GM21529 (cell line): ENCODE measurements at regions not wholly inside any gene's neighbourhood (a gene's known extent, or its start where the extent isn't known, plus 50 kb on each side); places are given as distances from the start of the nearest gene placed in this dataset.

ENCODE experiments used
- ATAC-seq: cut with Tn5 transposase; IDR thresholded peaks from one replicate; pipeline ENCODE4 v1.9.1; 2021; ENCODE audit not compliant: unreplicated experiment

DNA sequence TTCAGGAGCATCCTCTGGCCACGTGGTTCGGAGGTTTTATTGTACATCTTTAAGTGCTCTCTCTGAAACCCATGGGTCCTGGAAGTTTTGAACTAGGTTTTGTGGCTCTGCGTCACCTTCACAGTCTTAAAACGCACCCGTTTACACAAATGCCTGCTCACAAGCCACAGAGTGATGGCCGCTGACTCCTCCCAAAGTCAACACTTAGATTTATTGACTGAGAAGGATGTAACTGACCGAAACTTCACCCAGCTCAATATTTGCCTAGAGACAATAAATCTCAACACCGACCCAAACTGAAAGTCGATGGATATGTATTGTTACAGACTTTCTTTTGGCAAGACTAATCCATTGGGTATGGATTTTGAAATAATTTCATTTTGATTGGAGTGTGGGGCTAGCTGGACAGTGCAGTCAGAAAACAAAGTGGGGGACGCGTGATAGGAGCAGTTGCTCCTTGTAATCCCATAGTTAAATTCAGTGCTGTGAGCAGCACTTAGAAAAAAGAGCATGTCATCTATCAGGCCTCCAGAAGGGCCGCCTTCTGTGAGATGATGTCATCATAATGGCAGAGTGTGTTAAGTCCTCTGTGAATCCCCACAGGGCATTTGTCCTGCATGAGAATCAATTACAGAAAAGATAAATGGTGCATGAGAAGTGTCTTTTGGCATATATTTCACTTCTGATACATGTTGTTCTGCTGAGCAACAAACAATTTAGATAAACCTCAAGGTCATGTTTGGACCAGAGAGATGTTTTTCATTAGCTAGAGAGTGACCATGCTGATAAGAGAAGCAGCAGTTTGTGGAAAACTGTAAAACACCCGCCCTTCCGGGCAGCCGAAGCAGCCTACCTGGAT is 183.7 kb downstream of the INO80D start:
- no peak for ATAC-seq

- no peak for ATAC-seq
Measured at GRCh38 chr2:205901491-205901890, 184.5 kb downstream of the INO80D start.

GRCh38 chr2:205898744-205899143 is 187.2 kb downstream of the INO80D start:
- no peak for ATAC-seq

DNA sequence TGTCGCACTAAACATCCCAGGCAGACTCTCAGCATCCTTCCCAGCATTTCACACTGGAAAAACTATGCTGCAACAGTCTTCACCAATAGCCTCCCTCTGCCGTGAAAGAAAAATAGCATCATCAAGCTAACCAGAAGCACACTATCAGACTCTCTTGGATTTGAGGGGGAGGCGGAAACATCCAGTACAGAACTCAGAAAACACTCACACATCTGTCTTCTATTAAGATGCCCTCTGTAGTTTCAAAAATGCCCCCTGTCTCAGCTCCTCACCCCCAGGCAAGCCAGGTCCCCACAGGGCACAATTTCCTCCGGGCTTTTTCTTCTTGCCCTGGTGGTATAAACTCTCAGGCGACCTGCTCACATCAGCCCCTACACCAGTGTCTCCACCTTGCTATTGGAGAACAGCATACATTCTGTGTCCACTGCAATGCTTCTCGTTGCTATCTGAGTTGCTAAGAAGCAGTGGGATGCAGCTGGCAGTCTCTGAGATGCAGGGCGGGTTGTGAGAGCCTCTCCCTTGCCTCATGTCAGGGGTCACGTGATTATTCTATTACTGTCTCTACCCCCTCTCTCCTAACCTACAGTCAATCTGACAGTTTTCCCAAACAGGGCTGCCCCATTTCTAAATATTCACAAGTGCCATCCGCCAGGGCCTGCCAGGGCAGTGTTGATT is 189.9 kb downstream of the INO80D start:
- ATAC-seq: no peak

DNA sequence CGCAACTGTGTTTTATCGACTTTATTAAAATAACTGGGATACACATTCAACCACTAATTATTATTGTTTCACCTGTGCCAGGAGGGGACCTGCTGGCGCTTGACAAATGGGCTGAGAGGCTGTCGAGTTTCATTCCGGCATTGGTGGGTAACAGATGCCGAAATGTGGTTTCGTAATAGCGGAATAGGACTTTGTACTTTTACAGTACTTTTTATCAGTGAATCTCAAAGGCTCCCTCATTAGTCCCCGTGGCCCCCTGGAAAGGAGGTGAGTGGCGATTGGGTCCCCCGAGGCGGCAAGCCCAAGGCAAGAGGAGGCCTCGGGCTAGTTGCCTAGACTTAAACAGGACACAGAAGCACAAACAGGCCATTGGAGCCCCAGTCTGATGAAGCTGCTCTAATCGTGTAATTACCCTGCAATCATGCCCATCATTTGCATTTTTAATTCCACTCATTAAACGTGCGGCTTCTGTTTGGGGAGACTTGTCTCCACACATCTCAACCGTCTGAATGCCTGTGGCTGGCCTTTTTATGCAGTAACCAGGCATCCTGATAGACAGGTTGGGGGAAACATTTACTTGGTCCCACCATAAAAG is 193.2 kb downstream of the INO80D start:
- ATAC-seq: no peak

DNA sequence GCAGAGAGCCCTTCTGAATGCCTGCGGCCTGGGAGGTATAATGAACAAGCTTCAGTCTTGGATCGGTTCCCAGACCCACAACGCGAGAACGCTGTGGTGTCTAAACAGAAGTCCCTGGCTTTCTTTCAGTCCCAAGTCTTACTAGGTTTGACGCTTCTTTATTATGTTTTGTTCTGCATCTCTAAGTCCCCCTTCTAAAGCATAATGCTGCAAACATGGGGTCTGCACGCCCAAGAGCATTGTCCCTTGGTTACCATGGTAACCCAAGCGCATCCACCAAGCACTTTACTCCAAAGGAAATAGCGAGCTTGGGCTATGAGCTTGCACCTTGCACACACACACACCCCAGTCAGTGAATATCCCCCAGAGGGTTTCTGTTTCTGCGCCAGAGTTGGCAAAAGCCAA is 193.7 kb downstream of the INO80D start:
- ATAC-seq: no peak

DNA sequence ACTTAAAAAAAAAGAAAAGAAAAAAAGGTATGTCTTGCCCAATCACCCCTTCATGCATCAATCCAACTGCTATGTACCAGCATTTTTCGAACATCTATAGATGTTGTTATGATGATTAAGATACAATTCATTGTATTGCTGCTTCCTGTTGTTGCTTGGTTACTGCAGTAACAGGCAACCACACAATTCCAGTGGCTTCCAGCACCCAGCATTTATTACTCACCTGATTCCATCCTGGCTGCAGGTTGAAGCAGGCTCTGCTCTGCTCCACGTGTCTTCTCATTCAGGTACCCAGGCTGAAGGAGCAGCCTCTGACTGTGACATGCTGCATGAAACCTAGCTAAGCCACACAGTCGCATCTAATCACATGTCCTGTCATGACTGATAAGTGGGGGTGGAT is 196.9 kb downstream of the INO80D start:
- ATAC-seq: no peak

DNA sequence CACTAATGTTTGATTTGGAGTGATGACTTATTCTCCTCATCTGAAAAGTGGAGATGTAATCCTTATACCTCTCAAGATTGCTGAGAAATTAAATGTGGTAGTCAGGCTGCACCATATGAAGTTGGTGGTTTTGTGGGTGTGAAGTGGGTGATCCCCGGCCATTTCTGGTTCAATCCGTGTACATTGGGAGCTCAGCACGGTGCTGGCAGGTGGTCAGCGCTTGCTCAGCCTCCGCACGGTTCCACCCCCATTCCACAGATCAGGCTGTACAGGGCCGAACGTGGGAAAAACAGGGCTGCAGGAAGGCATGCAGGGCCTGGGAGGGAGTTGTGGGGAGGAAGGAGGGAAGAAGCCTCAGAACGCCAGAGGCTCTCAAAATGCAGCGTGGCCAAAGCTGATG is 198.3 kb downstream of the INO80D start:
- no peak for ATAC-seq

DNA sequence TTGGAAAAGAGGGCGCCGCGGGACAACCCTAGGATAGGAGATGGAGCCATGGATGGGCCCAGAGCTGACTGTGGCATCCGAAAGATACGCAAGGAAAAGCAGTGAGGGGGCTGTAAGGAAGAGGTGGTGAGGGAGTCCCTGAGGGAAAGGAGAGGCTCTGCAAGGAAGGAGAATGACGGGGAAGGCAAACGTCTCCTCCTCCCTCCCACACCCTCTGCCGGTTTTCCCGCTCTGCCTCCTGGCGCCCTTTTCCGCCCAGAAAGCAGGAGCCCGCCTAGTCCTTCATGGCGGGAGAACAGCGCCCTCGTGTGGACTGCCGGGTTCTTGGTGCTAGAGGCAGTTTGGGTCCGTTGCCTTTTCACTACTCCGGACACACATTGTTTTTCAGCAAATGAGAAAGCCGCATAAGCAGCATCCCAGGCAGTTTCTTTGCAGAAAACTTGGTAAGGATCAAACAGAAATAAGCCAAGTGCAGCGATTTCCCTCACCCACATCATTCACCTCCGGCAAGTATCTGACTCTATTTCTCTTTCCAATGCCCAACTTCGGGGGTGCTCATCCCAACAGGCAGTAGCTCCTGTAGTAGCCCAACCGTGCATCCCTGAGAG is 200.4 kb downstream of the INO80D start:
- ATAC-seq: peak; percentile 78

DNA sequence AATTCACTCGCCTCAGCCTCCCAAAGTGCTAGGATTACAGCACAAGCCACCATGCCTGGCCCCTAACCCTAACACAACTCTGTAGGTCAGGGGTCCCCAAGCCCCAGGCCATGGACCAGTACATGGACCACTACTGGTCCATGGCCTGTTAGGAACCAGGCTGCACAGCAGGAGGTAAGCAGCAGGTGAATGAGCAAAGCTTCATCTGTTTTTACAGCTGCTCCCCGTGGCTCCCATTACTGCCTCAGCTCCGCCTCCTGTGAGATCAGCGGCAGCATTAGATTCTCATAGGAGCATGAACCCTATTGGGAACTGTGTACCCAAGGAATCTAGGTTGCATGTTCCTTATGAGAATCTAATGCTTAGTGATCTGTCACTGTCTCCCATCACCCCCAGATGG is 201.7 kb downstream of the NRP2 start:
- no peak for ATAC-seq

GRCh38 chr2:205882806-205883425 is 200.6 kb downstream of the NRP2 start:
- ATAC-seq: no peak

GRCh38 chr2:205880048-205880447 is 197.7 kb downstream of the NRP2 start:
- no peak for ATAC-seq

DNA sequence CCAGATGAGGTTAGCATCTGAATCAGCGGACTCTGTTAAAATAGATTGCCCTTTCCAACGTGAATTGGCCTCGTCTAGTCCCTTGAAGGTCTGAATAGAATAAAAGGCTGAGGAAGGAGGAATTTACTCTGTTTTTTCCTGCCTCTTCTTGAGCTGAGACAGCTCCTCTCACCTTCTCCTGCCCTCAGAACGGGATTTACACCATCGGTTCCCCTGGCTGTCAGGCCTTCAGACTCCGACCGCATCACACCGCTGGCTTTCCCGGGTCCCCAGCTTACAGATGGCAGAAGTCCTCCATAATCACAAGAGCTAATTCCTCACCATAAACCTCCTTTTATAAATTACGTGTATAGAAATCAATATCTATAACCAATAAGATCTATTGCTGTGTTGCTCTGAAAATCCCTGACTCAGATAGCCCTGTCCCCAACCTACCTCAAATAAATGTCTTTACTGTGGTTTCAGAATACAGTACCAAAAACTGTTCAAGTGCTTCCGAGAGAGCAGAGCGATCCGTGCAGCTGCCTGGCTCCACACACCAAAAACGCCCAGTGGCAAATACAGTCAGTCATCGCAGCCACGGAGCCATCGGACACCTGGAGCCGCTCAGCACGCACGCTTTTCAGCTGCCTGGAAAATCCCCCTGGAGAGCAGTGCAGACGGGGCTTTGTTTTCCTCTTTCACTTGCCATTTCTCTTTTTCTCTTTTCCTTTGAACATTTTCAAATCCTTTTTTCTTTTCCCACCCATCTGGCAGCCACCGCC is 196.9 kb downstream of the NRP2 start:
- ATAC-seq: no peak

DNA sequence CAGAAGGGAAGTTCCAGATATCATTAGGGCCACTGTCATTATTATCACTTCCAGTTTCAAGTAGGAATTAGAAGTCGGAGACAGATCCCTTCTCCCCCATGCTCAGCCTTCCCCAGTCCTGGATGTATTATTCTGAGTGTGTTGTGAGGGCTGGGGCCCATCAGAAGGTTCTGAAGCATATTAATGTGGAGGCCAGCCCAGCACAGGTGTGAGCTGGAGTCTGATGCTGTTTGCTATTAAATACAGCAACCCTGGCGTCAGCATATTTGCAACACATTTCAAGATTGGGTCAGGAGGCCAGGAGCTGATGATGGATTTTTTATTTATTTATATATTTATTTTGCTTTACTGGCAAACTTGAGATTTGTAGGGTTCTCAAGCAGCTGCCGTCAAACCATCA is 195.2 kb downstream of the NRP2 start:
- no peak for ATAC-seq

DNA sequence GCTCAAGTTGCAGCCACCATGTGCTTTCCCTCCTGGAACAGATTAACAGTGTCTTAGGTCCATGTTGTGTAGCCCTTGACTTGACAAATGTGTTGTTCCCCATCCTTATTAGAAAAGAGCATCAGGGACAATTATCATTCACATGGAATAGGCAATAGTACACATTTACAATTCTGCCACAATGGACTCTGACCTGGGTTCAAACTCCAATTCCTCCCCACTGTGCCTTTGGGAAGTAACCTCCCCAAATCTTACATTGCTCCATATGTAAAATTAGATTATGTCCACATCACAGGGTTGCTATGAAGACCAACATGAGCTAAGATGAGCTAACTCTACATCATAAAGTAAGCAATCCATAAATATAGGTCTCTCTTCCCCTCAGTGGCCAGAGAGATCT is 193.8 kb downstream of the NRP2 start:
- no peak for ATAC-seq

GRCh38 chr2:205872716-205873115 is 190.4 kb downstream of the NRP2 start:
- ATAC-seq: no peak

DNA sequence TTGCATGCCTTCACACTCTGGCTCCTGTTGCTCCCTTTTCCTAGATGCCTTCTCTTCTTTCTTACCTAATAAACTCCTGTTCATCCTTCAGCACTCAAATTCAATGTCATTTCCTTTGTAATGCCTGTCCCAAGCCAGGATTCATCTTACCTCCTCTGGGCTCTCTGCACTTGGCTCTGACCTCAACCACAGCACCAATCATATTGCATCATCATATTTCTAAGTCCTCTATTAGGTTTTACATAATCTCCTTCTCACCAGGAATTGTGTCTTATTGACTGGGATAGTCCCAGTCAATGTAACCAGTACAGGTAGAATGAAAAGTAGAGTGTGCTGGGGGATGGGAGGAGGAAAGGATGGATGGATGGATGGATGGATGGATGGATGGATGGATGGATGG is 187.1 kb downstream of the NRP2 start:
- ATAC-seq: no peak

DNA sequence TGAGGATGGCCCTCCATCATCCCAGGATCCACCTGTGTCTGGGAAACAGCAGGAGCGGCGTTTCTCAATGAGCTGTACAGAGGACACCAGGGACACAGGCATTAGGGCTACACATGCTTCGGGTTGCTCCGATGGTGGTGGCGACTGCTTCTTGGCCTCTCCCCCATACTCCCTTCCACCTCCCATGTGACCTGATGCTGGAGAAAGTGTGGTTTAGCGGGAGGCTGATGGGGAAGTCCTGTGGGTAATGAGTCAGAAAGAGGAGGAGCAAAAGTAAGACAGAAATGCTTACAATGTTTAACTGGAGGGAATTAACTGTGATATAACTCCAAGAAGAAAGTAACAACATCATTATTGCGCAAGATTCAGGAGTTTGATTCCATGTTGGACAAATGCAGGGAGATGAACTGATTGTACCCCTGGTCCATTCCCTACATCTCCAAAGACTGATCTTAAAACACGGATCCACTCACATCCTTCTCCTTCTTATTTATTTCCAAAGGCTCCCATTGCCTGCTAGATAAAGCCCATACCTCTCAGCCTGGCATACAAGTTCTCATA is 186.6 kb downstream of the NRP2 start:
- ATAC-seq: no peak

DNA sequence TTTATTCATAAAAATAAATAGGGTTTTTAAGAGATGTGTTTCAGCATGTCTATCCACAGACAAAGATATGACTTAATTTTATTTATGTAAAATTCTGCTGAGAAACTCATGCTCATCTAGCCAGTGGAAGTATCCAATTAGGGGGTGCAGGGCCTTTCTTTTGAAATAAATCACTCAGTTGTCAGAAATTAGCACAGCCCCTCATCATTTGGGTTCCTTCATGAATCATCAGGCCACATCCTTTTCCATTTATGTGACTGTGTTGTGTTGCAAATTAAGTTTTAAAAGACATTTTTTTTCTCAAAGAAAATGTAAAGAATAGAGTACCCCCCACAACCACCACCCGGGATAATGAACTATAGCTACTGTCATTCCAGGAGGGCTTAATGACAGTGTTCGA is 185.8 kb downstream of the NRP2 start:
- no peak for ATAC-seq

DNA sequence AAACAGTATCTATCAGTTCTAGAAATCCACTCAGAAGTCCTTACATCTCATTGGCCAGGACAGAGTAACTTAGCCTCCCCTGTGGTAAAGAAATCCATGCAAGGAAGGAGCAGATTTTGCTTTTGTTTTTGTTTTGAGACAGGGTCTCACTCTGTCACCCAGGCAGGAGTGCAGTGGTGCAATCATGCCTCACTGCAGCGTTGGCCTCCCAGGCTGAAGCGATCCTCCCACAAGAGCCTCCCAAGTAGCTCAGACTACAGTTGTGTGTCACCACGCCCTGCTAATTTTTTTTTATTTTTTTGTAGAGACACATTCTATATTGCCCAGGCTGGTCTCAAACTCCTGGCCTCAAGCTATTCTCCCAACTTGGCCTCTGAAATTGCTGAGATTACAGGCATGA is 185.1 kb downstream of the NRP2 start:
- no peak for ATAC-seq
